Epithelial cell of esophagus (primary cell): ENCODE measurements at regions not wholly inside any gene's neighbourhood (a gene's known extent, or its start where the extent isn't known, plus 50 kb on each side); places are given as distances from the start of the nearest gene placed in this dataset.

Experiments
- DNase-seq: peaks from one replicate; pipeline ENCODE4 v3.0.0; 2010; ENCODE audit warnings: low read depth
- H3K4me3 ChIP-seq: 2 replicates; pipeline ENCODE4 v1.5.1; 2011; ENCODE audit warnings: mild to moderate bottlenecking, low read length, control low read depth
- TF ChIP-seq, protein P1 (sequence below): IDR thresholded peaks from 2 replicates; pipeline ENCODE4 v1.5.1; 2011; ENCODE audit warnings: low read depth, mild to moderate bottlenecking, low read length, control low read depth, inconsistent platforms; ENCODE audit not compliant: insufficient read depth; ENCODE audit errors: missing control alignments

DNA sequence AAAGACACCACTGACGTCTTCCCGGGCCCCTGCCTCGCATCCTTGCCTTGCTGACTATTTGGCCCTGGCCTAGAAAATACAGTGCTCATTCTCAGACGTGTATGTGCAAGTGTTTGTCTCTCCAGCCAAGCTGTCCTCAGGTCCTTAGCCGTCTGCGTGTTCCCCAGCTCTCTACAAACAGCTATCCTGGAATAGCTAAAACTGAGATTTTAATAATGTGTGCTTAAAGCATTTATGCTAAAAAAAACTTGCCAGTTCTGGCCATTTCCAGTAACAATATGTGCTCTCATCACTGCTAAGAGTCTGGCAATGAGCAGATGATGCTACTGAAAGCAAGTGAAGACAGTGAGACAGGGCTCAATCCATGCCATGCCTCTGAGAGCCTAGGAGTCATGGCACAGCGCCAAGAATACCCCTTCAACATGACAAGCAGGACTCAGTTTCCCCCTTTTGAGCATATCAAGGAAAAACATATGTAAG is 55.7 kb downstream of the IRF2BP2 start:
- no peak for DNase-seq
- TF ChIP-seq, protein P1, sequence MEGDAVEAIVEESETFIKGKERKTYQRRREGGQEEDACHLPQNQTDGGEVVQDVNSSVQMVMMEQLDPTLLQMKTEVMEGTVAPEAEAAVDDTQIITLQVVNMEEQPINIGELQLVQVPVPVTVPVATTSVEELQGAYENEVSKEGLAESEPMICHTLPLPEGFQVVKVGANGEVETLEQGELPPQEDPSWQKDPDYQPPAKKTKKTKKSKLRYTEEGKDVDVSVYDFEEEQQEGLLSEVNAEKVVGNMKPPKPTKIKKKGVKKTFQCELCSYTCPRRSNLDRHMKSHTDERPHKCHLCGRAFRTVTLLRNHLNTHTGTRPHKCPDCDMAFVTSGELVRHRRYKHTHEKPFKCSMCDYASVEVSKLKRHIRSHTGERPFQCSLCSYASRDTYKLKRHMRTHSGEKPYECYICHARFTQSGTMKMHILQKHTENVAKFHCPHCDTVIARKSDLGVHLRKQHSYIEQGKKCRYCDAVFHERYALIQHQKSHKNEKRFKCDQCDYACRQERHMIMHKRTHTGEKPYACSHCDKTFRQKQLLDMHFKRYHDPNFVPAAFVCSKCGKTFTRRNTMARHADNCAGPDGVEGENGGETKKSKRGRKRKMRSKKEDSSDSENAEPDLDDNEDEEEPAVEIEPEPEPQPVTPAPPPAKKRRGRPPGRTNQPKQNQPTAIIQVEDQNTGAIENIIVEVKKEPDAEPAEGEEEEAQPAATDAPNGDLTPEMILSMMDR: no peak
- H3K4me3 ChIP-seq: no peak overlapping the region

DNA sequence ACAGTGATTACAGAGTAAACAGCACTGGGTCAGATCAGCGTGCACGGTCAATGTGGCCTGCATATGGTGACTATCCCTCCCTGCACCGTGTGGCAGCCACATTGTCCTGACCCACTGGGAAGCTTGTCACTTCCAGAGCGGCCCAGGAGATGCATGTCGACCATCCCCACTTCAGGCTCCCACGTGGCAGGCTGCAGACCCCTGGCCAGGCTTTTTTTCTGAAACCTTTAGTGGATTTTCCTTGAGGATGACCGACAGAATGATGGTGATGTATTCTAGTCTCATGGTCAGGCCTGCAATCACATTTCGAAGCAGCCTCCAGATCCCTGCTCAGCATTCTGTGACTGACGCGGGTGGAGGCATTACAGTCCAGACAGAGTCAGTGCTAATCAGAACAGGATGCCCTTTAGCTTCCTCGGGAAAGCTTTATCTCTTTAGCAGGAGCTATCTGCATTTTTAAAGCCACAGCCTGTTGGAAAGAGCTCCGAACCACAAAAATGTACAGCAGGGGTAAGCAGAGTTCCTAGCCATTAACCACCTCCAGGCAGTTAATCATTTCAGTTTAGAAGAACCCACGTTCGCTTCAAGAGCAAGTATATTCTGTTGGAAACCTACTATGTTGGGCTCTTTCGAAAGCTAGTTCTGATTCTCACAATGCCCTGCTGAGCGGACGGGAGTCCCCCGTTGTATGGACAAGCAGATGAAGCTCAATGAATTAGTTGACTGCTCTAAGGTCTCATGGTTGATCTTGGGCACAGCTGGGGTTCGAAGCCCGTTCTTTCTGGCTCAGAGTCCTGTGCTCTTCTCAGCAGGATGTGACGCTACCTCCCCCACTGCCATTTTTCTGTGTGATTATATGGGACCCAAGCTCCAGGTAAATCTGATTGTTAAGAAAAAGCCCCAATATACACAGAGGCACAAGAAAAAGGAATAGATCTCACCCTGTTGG is 56.5 kb downstream of the IRF2BP2 start:
- TF ChIP-seq, protein P1: no peak
- no peak overlapping the region for H3K4me3 ChIP-seq
- DNase-seq: no peak

DNA sequence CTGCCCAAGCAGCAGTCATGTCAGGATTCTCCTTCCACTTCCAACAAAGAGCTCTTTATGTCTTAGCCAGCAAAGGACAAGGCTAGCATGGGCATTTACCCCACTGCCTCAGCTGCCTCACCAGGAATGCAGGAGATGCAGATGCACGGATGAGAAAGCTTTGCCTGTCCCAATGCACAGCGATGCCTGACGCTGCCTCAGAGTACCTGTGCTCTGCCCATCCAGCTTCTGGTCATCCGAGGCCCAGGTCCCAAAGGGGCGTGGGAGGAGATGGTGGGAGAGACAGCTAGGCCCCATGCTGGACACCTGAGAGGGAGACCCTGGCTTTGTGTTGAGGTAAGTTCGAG is 59.0 kb downstream of the IRF2BP2 start:
- no peak for DNase-seq

DNA sequence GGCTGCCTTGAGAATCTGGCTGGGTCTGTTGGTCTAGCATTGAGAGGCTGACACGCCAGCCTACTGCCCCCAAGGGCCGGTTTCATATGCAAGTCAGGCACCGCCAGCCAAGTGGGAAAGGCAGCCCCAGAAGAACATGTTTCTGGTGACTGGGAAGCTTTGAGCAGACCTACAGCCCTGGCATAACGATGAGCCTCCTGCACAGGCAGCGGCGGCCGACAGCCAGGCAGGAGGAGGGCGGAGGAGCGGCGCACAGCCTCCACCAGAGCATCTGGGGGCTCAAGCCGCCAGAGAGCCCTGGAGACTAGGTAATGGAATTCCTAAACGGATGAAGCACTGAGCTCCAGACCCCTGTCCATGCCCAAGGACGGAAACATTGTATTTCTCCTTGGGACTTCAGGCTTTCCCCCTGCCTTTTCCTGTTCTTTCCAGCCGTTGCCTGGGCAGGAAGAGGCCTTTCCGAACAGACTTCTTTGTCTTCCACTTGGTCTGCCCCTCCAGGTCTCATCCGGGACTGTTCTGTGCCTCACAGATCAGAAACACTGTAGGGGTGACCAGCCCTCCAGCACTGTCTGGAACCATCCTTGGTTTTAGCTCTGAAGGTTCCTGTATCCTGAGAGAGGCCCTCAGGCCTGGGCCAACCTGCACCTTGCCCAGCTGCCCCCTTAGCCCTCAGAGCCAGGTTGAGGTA is 59.5 kb downstream of the IRF2BP2 start:
- TF ChIP-seq, protein P1: no peak
- no peak overlapping the region for H3K4me3 ChIP-seq
- no peak for DNase-seq

More for the DNA sequence above, 59.0 kb downstream of the IRF2BP2 start:
- TF ChIP-seq, protein P1: no peak
- no peak overlapping the region for H3K4me3 ChIP-seq

DNA sequence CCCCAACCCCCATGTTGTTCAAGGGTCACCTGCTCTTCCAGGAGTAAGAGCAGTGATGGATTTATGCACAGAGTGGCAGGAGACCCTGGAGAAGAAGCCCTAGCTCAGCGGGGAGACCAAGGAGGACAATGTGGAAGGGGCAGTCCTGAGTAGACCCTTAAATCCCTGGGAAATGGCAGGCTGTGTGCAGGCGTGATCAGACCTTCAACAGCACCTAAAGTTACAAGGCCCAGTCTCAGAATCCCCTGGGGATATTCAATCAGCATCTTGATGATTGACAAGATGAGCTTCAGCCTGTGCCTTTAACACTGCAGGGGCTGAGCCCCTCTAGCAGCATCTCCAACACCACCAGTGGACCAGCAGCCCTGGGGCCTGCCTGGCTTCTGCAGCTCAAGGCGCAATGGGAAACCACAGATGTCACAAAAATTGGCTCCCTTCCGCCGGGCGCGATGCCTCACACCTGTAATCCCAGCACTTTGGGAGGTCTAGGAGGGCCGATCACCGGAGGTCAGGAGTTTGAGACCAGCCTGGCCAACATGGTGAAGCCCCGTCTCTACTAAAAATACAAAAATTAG is 60.4 kb downstream of the IRF2BP2 start:
- DNase-seq: no peak
- H3K4me3 ChIP-seq: no peak overlapping the region
- TF ChIP-seq, protein P1: no peak

DNA sequence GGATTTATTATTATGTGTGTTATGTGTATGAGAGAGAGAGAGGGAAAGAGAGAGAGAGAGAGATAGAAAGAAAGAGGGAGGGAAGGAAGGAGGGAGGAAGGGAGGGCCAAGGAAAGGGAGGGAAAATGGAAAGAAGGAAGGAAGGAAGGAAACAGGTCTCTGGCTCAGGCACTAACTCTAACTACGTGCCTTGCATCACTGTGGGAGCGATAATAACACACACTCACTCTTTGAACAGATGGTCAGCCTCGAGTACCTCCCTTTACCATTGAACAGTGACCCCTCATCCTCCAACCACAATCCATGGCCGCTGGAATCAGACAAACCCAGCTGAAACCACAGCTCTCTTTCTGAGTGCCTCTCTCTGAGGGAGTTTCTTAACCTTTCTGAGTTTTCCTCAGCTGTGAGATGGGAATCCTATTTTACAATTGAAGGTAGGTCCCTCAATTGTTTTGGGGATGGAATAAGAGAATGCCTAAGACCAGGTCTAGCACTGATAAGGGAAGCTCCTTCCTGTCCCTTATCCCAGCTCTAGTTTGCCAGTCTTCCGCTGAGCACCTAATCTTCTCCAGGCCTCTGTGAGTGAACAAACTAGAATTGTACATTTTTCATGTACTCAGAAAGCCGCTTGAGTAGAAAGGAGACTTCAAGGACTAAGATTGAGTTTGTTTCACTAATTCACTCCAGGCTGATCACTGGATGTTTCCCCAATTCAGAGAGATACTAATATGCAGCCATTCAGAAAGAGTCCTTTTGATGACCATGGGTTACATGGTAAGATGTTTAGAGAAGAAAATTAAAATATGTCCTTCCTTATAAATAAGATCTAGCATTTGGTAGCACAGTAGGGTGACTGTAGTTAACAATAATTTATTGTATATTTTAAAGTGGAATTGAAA is 62.8 kb downstream of the IRF2BP2 start:
- no peak for DNase-seq

More for the DNA sequence above, 62.8 kb downstream of the IRF2BP2 start:
- TF ChIP-seq, protein P1: no peak
- no peak overlapping the region for H3K4me3 ChIP-seq
